ENCODE measurements at regions not wholly inside any gene's neighbourhood (a gene's known extent, or its start where the extent isn't known, plus 50 kb on each side); places are given as distances from the start of the nearest gene placed in this dataset.

DNA sequence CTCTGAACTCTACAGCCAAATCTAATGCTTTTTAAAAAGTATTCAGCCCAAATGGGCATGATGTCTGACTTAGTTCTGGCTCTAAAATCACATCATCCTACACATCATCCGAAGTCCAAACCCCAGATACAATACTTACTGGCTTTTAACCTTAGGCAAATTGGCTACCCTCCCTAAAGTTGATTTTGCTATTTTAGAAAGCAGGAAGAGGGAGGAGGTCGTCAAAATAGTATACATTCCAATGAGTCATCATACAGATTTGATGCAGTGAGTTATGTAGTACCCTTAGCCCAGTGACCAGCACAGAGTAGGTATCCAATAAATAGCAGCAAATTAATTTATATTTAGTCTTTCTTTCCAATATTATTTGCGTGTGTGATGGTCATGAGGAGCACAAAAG is 582.0 kb upstream of the TUSC1 start:
- H3K36me3 ChIP-seq (ENCODE audit: insufficient read depth, low read length) = no peaks in the 10 kb centered on the region
- H3K27me3 ChIP-seq (ENCODE audit: insufficient read depth, low read length) = no peaks in the 10 kb centered on the region
- H3K4me1 ChIP-seq (ENCODE audit: control insufficient read depth, insufficient read depth, low read length, unreplicated experiment) = peaks cover 39% of the 10 kb centered on the region
- H3K79me2 ChIP-seq (ENCODE audit: control insufficient read depth, insufficient read depth, low read length, unreplicated experiment) = no peaks in the 10 kb centered on the region
- H3K27ac ChIP-seq (ENCODE audit: low read depth, low read length) = peak overlapping the region; percentile 99
- no peak overlapping the region for H2AFZ ChIP-seq (ENCODE audit: low read length, unreplicated experiment)
- peak overlapping the region; percentile 16; the same call in 1 of the 2 replicates for H3K4me3 ChIP-seq (ENCODE audit: low read depth, low read length)

DNA sequence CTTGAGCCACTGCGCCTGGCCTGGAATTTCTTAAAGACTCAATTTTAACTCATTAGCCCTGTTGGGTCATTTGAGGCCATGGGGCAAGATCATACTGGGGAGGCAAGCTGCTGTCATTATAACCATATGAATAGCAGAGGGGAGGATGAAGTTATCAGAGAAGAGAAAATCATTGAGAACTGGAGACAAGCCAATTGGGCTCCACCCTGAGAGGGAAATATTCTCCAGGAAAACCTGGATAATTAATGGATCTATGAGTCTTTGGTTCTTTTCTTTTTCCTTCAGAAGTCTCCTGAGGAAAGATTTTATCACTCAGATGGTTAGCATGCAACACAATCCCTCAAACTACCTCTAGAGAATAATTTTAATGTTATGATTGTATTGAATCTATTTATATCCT is 569.6 kb upstream of the TUSC1 start:
- Histone ChIP-seq H3K36me3 (ENCODE audit: insufficient read depth, low read length) (no peaks in the 10 kb centered on the region), H3K79me2 (ENCODE audit: control insufficient read depth, insufficient read depth, low read length, unreplicated experiment) (no peaks in the 10 kb centered on the region), H3K4me1 (ENCODE audit: control insufficient read depth, insufficient read depth, low read length, unreplicated experiment) (peaks cover 30% of the 10 kb centered on the region), H3K27ac (ENCODE audit: low read depth, low read length) (peak overlapping the region; percentile 23), H3K4me3 (ENCODE audit: low read depth, low read length) (no peak overlapping the region), H3K27me3 (ENCODE audit: insufficient read depth, low read length) (no peaks in the 10 kb centered on the region), H2AFZ (ENCODE audit: low read length, unreplicated experiment) (no peak overlapping the region)

DNA sequence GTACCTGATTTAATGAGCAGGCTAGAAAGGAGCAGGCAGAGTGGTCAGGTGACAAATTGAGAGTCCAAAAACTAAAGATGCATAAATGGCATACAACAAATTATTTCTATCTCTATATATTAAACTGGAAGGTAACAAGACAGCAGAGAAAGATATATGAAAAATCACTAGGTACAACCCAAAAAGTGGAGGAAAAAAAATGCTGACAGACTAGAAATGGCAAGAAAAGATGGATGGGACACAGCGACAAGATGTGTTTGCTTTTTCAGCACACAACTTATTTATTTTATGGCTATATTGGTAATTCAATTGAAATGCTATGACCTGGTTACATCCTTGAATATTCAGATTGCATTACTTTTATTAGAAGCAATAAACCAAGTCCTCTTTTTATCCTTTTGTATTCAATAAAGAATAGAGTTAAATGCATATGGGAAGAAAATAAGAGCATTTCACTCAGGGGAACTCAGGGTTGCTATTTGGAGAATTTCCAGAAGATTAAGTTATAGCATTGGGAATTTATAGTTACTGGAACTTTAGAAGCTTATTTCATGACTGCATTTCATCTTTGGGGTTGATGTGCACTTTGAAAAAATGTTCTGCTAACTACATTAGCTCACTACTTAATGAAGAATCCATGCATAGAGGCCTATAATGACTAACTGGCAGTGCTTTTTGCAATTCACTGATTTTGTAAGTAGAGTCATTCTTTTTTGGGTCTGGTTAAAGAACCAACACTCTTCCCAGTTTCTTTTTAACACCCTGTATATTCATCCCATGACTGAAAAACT is 566.6 kb upstream of the TUSC1 start:
- H3K4me1 ChIP-seq (ENCODE audit: control insufficient read depth, insufficient read depth, low read length, unreplicated experiment) = peaks cover 33% of the 10 kb centered on the region
- peak overlapping the region; percentile 98 for H3K27ac ChIP-seq (ENCODE audit: low read depth, low read length)
- no peaks in the 10 kb centered on the region for H3K79me2 ChIP-seq (ENCODE audit: control insufficient read depth, insufficient read depth, low read length, unreplicated experiment)
- H3K36me3 ChIP-seq (ENCODE audit: insufficient read depth, low read length) = no peaks in the 10 kb centered on the region
- no peaks in the 10 kb centered on the region for H3K27me3 ChIP-seq (ENCODE audit: insufficient read depth, low read length)
- no peak overlapping the region for H3K4me3 ChIP-seq (ENCODE audit: low read depth, low read length)
- H2AFZ ChIP-seq (ENCODE audit: low read length, unreplicated experiment) = no peak overlapping the region

DNA sequence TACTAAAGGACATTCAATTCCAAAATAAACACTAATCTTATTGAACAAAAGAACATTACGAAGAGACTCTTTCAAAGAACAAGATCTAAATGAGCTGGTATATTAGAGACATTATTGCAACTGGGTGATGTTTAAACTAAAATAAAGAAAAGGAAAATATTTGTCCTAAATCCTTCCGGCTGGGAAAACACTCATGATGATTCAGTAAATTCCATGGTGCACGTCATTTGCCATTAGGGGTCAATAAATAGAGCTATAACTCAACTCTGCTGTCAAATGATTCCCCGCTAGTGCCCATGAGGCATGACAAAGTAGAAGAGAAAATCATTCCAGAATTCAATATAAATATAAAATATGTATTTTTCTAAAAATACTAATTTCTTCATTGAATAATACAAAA is 565.5 kb upstream of the TUSC1 start:
- Histone ChIP-seq H3K36me3 (ENCODE audit: insufficient read depth, low read length) (no peaks in the 10 kb centered on the region), H3K27ac (ENCODE audit: low read depth, low read length) (peak overlapping the region; percentile 98), H3K4me1 (ENCODE audit: control insufficient read depth, insufficient read depth, low read length, unreplicated experiment) (peaks cover 33% of the 10 kb centered on the region), H3K27me3 (ENCODE audit: insufficient read depth, low read length) (no peaks in the 10 kb centered on the region), H3K4me3 (ENCODE audit: low read depth, low read length) (no peak overlapping the region; the same call in 1 of the 2 replicates), H2AFZ (ENCODE audit: low read length, unreplicated experiment) (peak overlapping the region; percentile 60), H3K79me2 (ENCODE audit: control insufficient read depth, insufficient read depth, low read length, unreplicated experiment) (no peaks in the 10 kb centered on the region)

DNA sequence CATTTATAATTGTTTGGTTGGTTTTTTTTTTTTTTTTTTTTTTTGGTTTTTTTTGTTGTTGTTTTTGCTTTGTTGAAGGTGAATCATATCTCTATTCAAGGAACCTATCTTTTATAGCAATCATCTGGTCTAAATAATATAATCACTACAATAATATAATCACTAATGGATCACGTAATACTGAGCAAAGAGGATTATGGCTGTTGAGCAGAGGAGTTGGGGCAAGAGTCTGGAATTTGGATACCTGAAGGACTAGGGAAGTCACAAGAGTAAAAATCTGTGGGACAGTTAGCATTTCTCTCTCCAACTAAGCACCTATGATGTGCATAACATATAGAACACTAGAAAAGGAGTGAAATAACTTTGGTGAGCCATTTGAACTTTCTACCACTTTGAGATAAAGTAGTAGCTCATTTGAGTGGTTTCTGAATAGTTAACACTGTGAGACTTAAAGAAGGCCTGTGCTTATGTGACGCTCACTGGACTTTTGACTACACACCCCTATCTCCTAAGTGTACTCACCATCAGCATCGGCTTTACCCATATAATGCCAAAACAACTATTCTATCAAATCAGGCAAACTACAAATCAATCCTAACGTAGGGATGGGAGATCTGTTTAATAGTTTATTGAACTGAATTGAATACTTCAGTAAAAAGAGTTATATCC is 564.9 kb upstream of the TUSC1 start:
- Histone ChIP-seq H3K4me3 (ENCODE audit: low read depth, low read length) (no peak overlapping the region; the same call in 1 of the 2 replicates), H3K36me3 (ENCODE audit: insufficient read depth, low read length) (no peaks in the 10 kb centered on the region), H2AFZ (ENCODE audit: low read length, unreplicated experiment) (peak overlapping the region; percentile 60), H3K27ac (ENCODE audit: low read depth, low read length) (peak overlapping the region; percentile 98), H3K27me3 (ENCODE audit: insufficient read depth, low read length) (no peaks in the 10 kb centered on the region), H3K4me1 (ENCODE audit: control insufficient read depth, insufficient read depth, low read length, unreplicated experiment) (peaks cover 33% of the 10 kb centered on the region), H3K79me2 (ENCODE audit: control insufficient read depth, insufficient read depth, low read length, unreplicated experiment) (no peaks in the 10 kb centered on the region)

DNA sequence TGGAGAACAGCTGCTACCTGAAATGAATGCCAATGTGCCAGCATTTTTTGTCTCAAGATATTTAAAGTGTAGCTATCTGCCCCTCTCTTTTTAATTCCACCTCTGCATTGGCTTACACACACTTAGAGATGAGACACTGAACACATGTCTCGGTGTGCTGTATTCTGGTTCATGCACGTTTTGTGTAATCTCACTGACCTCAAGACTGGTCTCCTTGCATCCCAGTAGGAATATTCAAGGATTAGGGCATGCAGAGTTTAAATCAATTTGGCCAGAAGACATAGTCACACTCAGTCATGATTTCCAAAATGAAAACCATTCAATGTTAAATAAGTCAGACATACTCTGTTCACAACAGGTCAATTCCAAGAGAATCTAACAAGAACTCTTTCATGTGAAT is 561.8 kb upstream of the TUSC1 start:
- no peaks in the 10 kb centered on the region for H3K36me3 ChIP-seq (ENCODE audit: insufficient read depth, low read length)

DNA sequence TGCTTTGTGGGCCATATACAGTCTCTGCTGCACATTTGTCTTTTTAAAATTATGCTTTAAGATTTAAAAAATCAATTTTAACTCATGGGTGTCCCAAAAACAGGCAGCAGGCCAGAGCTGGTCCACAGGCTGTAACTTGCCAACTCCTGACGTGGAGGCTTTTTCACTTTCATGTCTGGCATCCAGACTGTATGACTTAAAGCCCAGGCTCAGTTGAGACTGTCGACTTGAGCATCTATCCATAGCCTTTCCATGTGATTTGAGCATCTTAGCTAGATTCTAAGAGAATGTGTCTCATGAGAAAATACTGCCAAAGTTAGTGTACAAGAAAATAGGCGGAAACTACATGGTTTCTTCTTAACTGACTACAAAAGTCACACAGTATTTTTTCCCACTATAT is 559.0 kb upstream of the TUSC1 start:
- no peaks in the 10 kb centered on the region for H3K27me3 ChIP-seq (ENCODE audit: insufficient read depth, low read length)
- H3K36me3 ChIP-seq (ENCODE audit: insufficient read depth, low read length) = no peaks in the 10 kb centered on the region
- no peaks in the 10 kb centered on the region for H3K79me2 ChIP-seq (ENCODE audit: control insufficient read depth, insufficient read depth, low read length, unreplicated experiment)
- H2AFZ ChIP-seq (ENCODE audit: low read length, unreplicated experiment) = no peak overlapping the region
- no peak overlapping the region for H3K27ac ChIP-seq (ENCODE audit: low read depth, low read length)
- peaks cover 3% of the 10 kb centered on the region for H3K4me1 ChIP-seq (ENCODE audit: control insufficient read depth, insufficient read depth, low read length, unreplicated experiment)
- H3K4me3 ChIP-seq (ENCODE audit: low read depth, low read length) = no peak overlapping the region

More for the DNA sequence above, 561.8 kb upstream of the TUSC1 start:
- Histone ChIP-seq H3K27ac (ENCODE audit: low read depth, low read length) (no peak overlapping the region), H3K4me3 (ENCODE audit: low read depth, low read length) (no peak overlapping the region), H2AFZ (ENCODE audit: low read length, unreplicated experiment) (no peak overlapping the region), H3K79me2 (ENCODE audit: control insufficient read depth, insufficient read depth, low read length, unreplicated experiment) (no peaks in the 10 kb centered on the region), H3K4me1 (ENCODE audit: control insufficient read depth, insufficient read depth, low read length, unreplicated experiment) (peaks cover 26% of the 10 kb centered on the region), H3K27me3 (ENCODE audit: insufficient read depth, low read length) (no peaks in the 10 kb centered on the region)

DNA sequence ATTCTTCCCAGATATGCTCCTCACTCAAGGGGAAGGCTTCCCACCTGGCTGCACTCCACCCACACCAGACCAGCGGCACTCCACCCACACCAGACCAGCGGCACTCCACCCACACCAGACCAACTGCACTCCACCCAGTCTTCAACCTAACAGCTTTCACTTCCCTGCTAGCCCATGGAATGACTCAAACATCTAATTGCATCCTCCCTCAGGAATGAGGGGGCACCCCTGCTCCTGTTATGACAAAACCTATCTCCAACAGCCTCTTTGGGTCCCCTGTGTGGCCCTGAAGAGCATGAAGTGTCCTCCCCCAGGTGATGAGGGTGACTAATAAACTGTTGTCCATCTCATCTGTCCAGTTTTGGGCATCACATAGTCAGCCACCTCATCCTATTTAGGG is 556.6 kb upstream of the TUSC1 start:
- H3K79me2 ChIP-seq (ENCODE audit: control insufficient read depth, insufficient read depth, low read length, unreplicated experiment) = no peaks in the 10 kb centered on the region
- no peaks in the 10 kb centered on the region for H3K27me3 ChIP-seq (ENCODE audit: insufficient read depth, low read length)
- no peak overlapping the region for H3K27ac ChIP-seq (ENCODE audit: low read depth, low read length)
- no peak overlapping the region for H2AFZ ChIP-seq (ENCODE audit: low read length, unreplicated experiment)
- H3K4me3 ChIP-seq (ENCODE audit: low read depth, low read length) = no peak overlapping the region
- H3K4me1 ChIP-seq (ENCODE audit: control insufficient read depth, insufficient read depth, low read length, unreplicated experiment) = peaks cover 3% of the 10 kb centered on the region
- no peaks in the 10 kb centered on the region for H3K36me3 ChIP-seq (ENCODE audit: insufficient read depth, low read length)

DNA sequence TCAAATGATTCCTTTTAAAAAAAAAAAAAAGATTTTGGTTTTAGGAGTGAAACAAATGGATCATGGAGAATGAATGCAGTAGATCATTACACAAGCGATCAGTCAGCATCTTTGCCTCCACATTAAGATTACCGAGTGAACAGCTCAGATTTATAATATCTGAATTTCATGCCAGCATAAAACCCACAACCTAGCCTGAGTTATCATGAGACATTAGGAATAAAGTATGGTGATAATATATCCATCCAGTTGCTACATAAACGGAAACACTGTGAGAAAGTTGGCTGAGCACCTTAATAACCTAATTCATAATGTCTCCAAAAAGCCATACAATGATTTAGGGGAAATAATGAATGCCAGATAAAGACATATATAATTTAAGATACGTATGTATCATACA is 553.1 kb upstream of the TUSC1 start:
- H3K79me2 ChIP-seq (ENCODE audit: control insufficient read depth, insufficient read depth, low read length, unreplicated experiment) = no peaks in the 10 kb centered on the region
- H3K4me3 ChIP-seq (ENCODE audit: low read depth, low read length) = no peak overlapping the region
- no peaks in the 10 kb centered on the region for H3K27me3 ChIP-seq (ENCODE audit: insufficient read depth, low read length)
- H3K4me1 ChIP-seq (ENCODE audit: control insufficient read depth, insufficient read depth, low read length, unreplicated experiment) = peaks cover 3% of the 10 kb centered on the region
- H2AFZ ChIP-seq (ENCODE audit: low read length, unreplicated experiment) = no peak overlapping the region
- H3K36me3 ChIP-seq (ENCODE audit: insufficient read depth, low read length) = no peaks in the 10 kb centered on the region
- H3K27ac ChIP-seq (ENCODE audit: low read depth, low read length) = no peak overlapping the region

DNA sequence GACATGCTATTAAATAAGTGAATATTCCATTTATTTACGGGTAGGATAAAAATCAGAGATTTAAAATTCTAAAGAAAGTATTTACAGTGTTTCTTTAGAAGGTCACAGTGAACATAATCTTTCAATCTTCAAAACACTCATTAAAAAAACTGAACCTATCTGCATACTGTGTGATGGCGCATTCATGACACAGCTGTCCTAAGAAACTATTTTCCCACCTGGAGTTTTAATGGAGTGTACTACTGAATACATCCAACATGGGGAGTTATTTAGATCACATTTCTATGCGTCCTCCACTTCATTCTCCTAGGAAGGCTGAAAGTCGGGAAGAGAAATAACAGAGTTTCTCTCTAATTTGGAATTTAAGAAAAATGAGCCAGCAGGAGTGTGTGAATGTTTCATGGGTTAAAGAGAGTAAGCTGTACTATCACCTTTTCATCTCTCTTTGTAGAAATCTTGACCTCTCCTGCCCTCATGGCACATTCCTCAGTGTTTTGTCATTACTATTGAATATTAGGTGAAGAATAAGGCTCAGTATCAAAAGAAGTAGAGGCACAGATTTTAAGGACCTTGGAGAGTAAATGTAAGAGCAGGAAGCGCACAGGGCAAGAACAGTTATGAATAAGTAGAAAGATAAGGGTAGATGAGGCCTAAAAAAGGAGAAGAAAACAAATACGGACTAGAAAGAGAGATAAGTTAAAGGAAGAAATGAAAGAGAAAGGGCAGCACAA is 551.2 kb upstream of the TUSC1 start:
- Histone ChIP-seq H3K36me3 (ENCODE audit: insufficient read depth, low read length) (no peaks in the 10 kb centered on the region), H3K27me3 (ENCODE audit: insufficient read depth, low read length) (no peaks in the 10 kb centered on the region), H3K4me3 (ENCODE audit: low read depth, low read length) (no peak overlapping the region), H3K27ac (ENCODE audit: low read depth, low read length) (no peak overlapping the region), H2AFZ (ENCODE audit: low read length, unreplicated experiment) (no peak overlapping the region), H3K79me2 (ENCODE audit: control insufficient read depth, insufficient read depth, low read length, unreplicated experiment) (no peaks in the 10 kb centered on the region), H3K4me1 (ENCODE audit: control insufficient read depth, insufficient read depth, low read length, unreplicated experiment) (no peaks in the 10 kb centered on the region)

Measured in ACC112 (cell line).